ENCODE measurements at regions not wholly inside any gene's neighbourhood (a gene's known extent, or its start where the extent isn't known, plus 50 kb on each side); places are given as distances from the start of the nearest gene placed in this dataset.

DNA sequence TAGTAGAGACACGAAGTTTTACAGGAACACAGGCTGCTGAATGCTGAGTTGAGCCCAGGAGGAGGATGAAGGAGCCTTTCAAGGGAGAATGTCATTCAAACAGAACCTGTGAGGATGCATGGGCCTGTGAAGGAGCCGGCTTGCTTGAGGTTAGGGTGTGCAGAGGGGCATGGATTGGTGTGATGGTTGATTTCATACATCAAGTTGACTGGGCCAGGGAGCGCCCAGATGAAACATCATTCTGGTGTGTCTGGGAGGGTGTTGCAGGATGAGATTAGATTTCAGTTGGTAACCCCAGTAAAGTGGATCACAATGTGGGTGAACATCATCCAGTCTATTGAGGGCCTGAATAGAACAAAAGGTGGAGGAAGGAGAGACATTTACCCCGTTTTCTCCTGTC is 243.6 kb downstream of the EDEM1 start:
- no peak for DNase-seq

- DNase-seq, result no peak
Observed at GRCh38 chr3:5431811-5432378, 244.4 kb downstream of the EDEM1 start.

DNA sequence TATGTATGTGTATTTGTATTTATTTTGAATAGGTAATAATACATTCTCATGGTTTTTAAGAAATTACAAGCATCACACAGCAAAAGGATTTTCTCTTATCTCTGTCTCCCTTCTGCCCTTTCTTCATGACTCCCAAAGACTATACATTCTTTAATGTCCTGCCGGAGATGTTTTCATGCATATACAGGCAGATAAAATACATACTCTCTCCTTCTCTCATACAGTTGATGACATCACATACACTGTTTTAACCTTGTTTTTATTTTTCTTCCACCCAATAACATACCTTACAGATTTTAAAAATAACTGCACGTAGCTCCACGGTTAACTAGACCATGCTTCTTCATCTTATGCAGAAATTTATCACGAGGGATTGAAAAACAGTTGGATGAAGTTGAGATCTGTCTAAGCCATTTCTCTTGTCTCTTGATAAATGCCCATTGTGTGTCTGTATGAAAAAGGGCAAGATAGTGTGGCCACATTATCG is 249.8 kb downstream of the EDEM1 start:
- no peak for DNase-seq

DNA sequence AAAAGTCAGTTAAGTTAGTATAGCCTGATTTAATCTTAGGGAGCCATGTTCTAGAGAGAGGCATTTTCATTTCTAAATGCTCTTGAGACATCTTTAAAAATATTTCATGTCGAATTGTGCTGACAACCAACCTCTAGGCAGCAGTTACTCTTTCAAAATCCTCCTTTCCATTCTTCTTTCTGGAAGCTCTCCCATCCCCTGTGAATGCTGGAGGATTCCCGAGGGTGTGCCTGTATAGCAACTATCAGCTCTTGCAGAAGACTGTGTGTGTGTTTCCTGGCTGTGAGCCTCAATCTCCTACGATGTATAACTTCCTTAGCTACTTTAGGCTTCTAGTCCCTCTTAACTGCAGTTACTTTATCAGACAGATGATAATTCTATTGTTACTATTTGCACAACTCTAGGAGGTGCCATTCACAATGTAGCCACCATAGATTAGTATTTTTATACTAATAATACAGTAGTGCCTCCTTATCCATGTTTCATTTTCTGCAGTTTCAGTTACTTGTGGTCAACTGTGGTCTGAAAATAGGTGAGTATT is 250.3 kb downstream of the EDEM1 start:
- no peak for DNase-seq

GRCh38 chr3:5441401-5441800 is 253.9 kb downstream of the EDEM1 start:
- no peak for DNase-seq

GRCh38 chr3:5442106-5442785 is 254.7 kb downstream of the EDEM1 start:
- DNase-seq, result no peak

DNA sequence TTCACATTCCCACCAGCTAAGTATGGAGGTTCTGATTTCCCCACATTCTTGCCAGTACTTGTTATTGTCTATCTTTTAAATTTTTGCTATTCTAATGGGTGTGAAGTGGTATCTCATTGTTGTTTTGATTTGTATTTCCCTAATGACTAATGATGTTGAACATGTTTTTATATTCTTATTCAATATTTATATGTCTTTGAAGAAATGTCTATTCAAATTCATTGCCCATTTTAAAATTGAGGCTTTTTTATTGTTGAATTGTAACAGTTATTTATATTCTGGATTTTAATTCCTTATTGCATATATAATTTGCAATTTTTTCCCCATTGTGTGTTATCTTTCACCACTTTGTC is 255.3 kb downstream of the EDEM1 start:
- DNase-seq, result no peak

DNA sequence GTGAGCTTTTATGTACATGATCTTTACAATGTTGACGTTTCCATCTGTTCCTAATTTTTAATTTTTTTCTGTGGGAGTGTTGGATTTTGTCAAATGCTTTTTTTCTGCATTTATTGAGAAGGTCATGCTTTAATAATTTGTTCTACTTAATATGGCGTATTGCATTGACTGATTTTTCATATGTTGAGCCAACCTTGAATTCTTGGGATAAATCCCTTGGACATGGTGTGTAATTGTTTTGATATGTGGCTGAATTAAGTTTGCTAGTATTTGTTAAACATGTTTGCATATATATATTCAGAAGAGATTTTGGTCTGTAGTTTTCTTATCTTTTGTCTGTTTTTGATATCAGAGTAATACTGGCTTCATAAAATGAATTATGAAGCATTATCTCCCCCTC is 256.7 kb downstream of the EDEM1 start:
- DNase-seq, result no peak

DNA sequence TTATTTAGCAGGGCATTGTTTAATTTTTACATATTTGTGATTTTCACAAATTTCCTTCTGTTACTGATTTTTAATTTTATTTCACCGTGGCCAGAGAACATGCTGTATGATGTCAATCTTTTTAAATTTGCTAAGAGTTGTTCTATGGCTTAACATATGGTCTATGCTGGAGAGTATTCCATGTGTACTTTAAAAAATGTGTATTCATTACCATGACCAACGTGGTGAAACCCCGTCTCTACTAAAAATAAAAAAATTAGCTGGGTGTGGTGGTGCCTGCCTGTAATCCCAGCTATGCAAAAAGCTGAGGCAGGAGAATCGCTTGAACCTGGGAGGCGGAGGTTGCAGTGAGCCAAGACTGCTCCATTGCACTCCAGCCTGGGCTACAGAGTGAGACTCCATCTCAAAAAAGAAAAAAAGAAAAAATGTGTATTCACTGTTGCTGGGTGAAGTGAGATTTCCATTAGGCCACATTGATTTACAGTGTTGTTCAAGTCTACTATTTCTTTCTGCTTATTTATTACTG is 258.2 kb downstream of the EDEM1 start:
- no peak for DNase-seq

- DNase-seq, result no peak
Observed at GRCh38 chr3:5448246-5448645, 260.7 kb downstream of the EDEM1 start.

DNA sequence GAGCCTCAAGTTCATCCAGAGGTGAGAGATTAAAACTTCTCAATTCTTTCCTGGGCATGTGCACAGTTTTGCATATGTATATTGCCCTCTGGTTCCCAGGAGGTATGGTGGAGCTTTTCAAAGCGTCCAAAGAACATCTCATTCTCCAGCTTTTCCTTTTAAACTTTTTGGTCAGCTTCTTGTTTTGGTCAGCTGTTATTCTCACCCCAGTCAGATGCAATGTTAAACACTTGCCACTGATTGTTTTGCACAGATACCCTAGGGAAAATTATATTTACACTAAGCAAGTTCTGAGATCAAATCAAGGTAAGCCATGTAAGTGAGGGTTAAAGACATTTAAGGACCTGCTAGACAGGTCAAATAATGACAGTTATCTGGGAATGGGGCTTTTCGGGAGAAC is 261.3 kb downstream of the EDEM1 start:
- no peak for DNase-seq

- no peak for DNase-seq
Observed at GRCh38 chr3:5456199-5456598, 268.7 kb downstream of the EDEM1 start.

GRCh38 chr3:5458526-5458925 is 271.0 kb downstream of the EDEM1 start:
- no peak for DNase-seq

DNA sequence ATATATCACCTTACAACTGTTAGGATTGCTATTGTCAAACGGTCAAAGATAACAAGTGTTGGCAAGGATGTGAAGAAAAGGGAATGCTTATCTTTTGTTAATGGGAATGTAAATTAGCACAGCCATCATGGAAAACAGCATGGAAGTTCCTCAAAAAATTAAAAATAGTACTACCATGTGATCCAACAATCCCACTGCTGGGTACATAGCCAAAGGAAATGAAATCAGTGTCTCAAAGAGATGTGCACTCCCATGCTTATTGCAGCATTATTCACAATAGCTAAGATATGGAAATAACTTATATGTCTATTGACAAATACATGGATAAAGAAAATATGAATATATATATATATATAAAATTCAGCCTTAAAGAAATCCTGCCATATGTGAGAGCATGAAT is 274.6 kb downstream of the EDEM1 start:
- DNase-seq, result no peak

DNA sequence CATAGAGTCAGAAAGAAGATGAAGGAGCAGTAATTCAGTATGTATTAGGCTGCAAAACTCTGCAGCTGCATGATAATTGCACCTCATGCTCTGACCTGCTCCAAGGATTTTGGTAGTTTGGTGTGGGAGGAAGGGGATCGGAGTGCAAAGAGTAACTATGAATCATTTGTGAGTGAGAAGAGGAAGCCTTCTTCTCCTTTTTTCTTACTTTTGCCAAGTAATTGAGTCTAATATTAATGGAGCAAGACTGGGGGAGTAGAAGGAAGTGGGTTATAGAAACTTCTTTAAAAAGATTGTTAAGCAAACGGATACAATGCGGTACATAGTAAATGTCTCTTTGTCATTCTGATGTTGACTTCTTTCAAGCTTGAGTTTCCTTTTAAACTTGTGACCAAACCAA is 276.5 kb downstream of the EDEM1 start:
- DNase-seq, result no peak

- no peak for DNase-seq
Observed at GRCh38 chr3:5464649-5465048, 277.1 kb downstream of the EDEM1 start.

- no peak for DNase-seq
Observed at GRCh38 chr3:5465183-5465582, 277.7 kb downstream of the EDEM1 start.

DNA sequence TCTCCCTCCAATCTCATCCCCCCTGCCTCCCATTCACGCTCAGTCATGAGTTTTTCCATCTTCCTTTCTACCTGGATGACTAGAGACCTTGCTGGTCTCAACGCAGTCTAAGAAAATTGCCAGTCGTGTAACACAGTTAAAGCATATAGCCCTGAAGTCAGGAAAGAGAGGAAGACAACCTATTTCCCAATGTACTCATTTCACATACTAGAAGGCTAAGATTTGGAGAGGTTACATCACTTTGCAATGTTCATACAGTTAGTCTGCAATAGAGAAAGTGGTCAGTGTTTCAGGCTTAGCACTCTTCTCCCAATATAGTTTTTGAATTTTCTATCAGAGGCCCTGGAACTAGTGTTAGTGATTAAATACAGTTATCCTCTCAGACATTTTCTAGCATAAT is 278.6 kb downstream of the EDEM1 start:
- no peak for DNase-seq

DNA sequence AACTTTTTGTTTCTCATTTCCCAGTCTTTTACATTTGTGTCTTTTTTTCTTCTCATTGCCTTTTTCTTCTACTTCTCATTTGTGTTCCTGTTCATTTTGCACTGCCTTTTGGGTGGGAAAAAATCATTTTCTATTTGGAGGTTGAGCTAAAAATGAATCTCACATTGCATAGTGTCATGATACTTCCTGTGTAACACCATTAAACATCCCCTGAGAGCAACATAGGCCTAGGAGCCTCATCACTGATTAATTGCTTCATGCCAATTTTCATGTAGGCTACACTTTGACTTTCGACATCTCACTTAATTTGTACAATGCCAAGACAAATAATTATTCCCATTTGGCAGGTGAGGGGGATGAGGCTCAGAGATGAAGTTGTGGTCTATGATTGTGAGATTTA is 279.2 kb downstream of the EDEM1 start:
- no peak for DNase-seq

- no peak for DNase-seq
Observed at GRCh38 chr3:5473471-5473870, 286.0 kb downstream of the EDEM1 start.

GRCh38 chr3:5476403-5476802 is 288.9 kb downstream of the EDEM1 start:
- no peak for DNase-seq

DNA sequence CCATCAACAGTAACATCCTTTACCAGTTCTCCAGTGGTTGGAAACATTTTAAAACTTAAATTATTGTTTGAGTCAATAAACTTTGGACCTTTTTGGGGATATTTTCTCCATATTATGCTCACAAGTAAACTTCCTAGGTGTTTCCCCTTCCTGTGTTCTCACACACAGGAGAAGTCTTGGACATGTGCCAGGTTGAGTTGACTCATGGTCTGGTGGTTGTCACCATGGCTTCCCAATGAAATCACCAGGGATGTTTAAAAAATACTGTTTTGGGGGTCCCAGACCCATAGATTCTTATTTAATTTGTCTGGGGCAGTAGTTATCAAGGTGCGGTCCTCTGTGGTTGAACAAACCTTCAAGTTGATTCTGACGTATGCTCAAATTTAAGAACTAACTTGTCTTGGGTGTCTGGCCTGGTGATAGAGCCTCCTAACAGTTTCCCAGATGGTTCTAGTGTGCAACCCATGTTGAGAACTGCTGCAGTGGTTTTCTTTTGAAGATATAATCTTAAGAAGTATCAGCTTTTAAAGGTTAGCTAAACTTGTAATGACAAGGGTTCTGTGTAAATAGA is 291.8 kb downstream of the EDEM1 start:
- DNase-seq, result no peak

- DNase-seq, result no peak
Observed at GRCh38 chr3:5480190-5480589, 292.7 kb downstream of the EDEM1 start.

- DNase-seq, result no peak
Observed at GRCh38 chr3:5485427-5485826, 297.9 kb downstream of the EDEM1 start.

Data from CD4-positive, alpha-beta T cell treated with Interleukin-12 subunit alpha and Interleukin-12 subunit beta, for 1 hour (primary cell).